Suprapubic skin (tissue), 4 donors: ENCODE measurements at regions not wholly inside any gene's neighbourhood (a gene's known extent, or its start where the extent isn't known, plus 50 kb on each side); places are given as distances from the start of the nearest gene placed in this dataset.

Source experiments
- DNase-seq, 2 donors: peaks; one replicate each; pipeline ENCODE4 v3.0.0-alpha.2; 2019; ENCODE audit warnings: low spot score in 2 of 2
- H3K27ac ChIP-seq: fragments of 200-600 bp; sonication (generic); one replicate; pipeline ENCODE4 v1.5.1; 2019
- H3K27me3 ChIP-seq: fragments of 200-600 bp; sonication (generic); one replicate; pipeline ENCODE4 v1.5.1; 2019
- H3K36me3 ChIP-seq: fragments of 200-600 bp; sonication (generic); one replicate; pipeline ENCODE4 v1.5.1; 2019
- H3K4me1 ChIP-seq: fragments of 200-600 bp; sonication (generic); one replicate; pipeline ENCODE4 v1.5.1; 2019
- H3K4me3 ChIP-seq: fragments of 200-600 bp; sonication (generic); one replicate; pipeline ENCODE4 v1.5.1; 2019; ENCODE audit warnings: mild to moderate bottlenecking
- H3K9me3 ChIP-seq: fragments of 200-600 bp; sonication (generic); one replicate; pipeline ENCODE4 v1.5.1; 2019
- CTCF ChIP-seq, 2 donors: fragments of 200-600 bp in 1 of 2; fragments of 450-650 bp in 1 of 2; sonication (generic) in 1 of 2; IDR thresholded peaks; one replicate each; pipeline ENCODE4 v1.5.1; 2016 to 2019; ENCODE audit warnings: antibody characterized with exemption in 2 of 2, mild to moderate bottlenecking in 1 of 2, moderate library complexity in 1 of 2
- EP300 ChIP-seq: sonication (generic); formaldehyde crosslinking; IDR thresholded peaks from one replicate; pipeline ENCODE4 v1.6.1; 2017; ENCODE audit warnings: antibody characterized with exemption
- POLR2A ChIP-seq, 2 donors: fragments of 450-650 bp; IDR thresholded peaks; one replicate each; pipeline ENCODE4 v1.6.1; 2017; ENCODE audit warnings: antibody characterized with exemption in 2 of 2, mild to moderate bottlenecking in 2 of 2, moderate library complexity in 2 of 2
- POLR2AphosphoS5 ChIP-seq, 3 donors: sonication (generic); formaldehyde crosslinking; IDR thresholded peaks; one replicate each; pipeline ENCODE4 v1.6.1; 2017; ENCODE audit warnings: antibody characterized with exemption in 3 of 3
- WGBS: methylation state at CpG from one replicate; pipeline ENCODE4 v1.1.5; 2018; 5-methylcytosine and 5-hydroxymethylcytosine counted together

- no peak for DNase-seq
- Histone ChIP-seq H3K27ac (no peak overlapping the region), H3K36me3 (no peaks in the 10 kb centered on the region), H3K4me3 (no peak overlapping the region), H3K9me3 (no peaks in the 10 kb centered on the region), H3K4me1 (no peaks in the 10 kb centered on the region), H3K27me3 (no peaks in the 10 kb centered on the region)
- WGBS = 51% methylated on average over 2 of the region's 2 CpGs
- TF ChIP-seq POLR2AphosphoS5 (IDR thresholded peaks at IDR 0.05) (no peak), POLR2A (IDR thresholded peaks at IDR 0.05) (no peak), EP300 (no peak), CTCF (IDR thresholded peaks at IDR 0.05) (no peak)
Observed at GRCh38 chr3:88984832-88985231, 122.6 kb upstream of the EPHA3 start.

- Histone ChIP-seq H3K36me3 (no peaks in the 10 kb centered on the region), H3K4me3 (no peak overlapping the region), H3K27me3 (no peaks in the 10 kb centered on the region), H3K4me1 (no peaks in the 10 kb centered on the region), H3K27ac (no peak overlapping the region), H3K9me3 (no peaks in the 10 kb centered on the region)
- TF ChIP-seq POLR2A (IDR thresholded peaks at IDR 0.05) = no peak
- no peak for TF ChIP-seq CTCF (IDR thresholded peaks at IDR 0.05)
- no peak for TF ChIP-seq EP300
- TF ChIP-seq POLR2AphosphoS5 (IDR thresholded peaks at IDR 0.05) = no peak
- DNase-seq = no peak
- WGBS = 60% methylated on average over 1 of the region's 1 CpG
Observed at GRCh38 chr3:88985491-88985890, 121.9 kb upstream of the EPHA3 start.

- TF ChIP-seq POLR2A (IDR thresholded peaks at IDR 0.05) (no peak), CTCF (IDR thresholded peaks at IDR 0.05) (no peak), POLR2AphosphoS5 (IDR thresholded peaks at IDR 0.05) (no peak), EP300 (no peak)
Observed at GRCh38 chr3:88986834-88987233, 120.6 kb upstream of the EPHA3 start.

GRCh38 chr3:88987776-88988175 lies 119.6 kb upstream of the EPHA3 start:
- no peak for TF ChIP-seq POLR2AphosphoS5 (IDR thresholded peaks at IDR 0.05)
- TF ChIP-seq EP300 = no peak
- no peak for TF ChIP-seq CTCF (IDR thresholded peaks at IDR 0.05)
- no peak for TF ChIP-seq POLR2A (IDR thresholded peaks at IDR 0.05)
- H3K9me3 ChIP-seq = no peaks in the 10 kb centered on the region
- H3K4me3 ChIP-seq = no peak overlapping the region
- no peak overlapping the region for H3K27ac ChIP-seq
- H3K36me3 ChIP-seq = no peaks in the 10 kb centered on the region
- H3K4me1 ChIP-seq = no peaks in the 10 kb centered on the region
- no peak for DNase-seq
- no peaks in the 10 kb centered on the region for H3K27me3 ChIP-seq

More at GRCh38 chr3:88986834-88987233, 120.6 kb upstream of the EPHA3 start:
- no peak overlapping the region for H3K27ac ChIP-seq
- H3K4me1 ChIP-seq = no peaks in the 10 kb centered on the region
- H3K36me3 ChIP-seq = no peaks in the 10 kb centered on the region
- no peak for DNase-seq
- H3K27me3 ChIP-seq = no peaks in the 10 kb centered on the region
- H3K9me3 ChIP-seq = no peaks in the 10 kb centered on the region
- H3K4me3 ChIP-seq = no peak overlapping the region
- WGBS = 53% methylated on average over 2 of the region's 2 CpGs

- H3K4me3 ChIP-seq = no peak overlapping the region
- no peaks in the 10 kb centered on the region for H3K4me1 ChIP-seq
- no peak for DNase-seq
- 70% methylated on average over 3 of the region's 3 CpGs for WGBS
- no peaks in the 10 kb centered on the region for H3K36me3 ChIP-seq
- TF ChIP-seq CTCF (IDR thresholded peaks at IDR 0.05) (no peak), EP300 (no peak), POLR2AphosphoS5 (IDR thresholded peaks at IDR 0.05) (no peak), POLR2A (IDR thresholded peaks at IDR 0.05) (no peak)
- H3K27me3 ChIP-seq = no peaks in the 10 kb centered on the region
- no peak overlapping the region for H3K27ac ChIP-seq
- no peaks in the 10 kb centered on the region for H3K9me3 ChIP-seq
Observed at GRCh38 chr3:88988906-88989305, 118.5 kb upstream of the EPHA3 start.
